GM12878 (cell line): ENCODE measurements at regions not wholly inside any gene's neighbourhood (a gene's known extent, or its start where the extent isn't known, plus 50 kb on each side); places are given as distances from the start of the nearest gene placed in this dataset.

Source experiments
- ATAC-seq: fragments of 200-7000 bp; cut with Tn5 transposase; 3 replicates; pipeline ENCODE4 v1.9.1; 2020; ENCODE audit warnings: mild to moderate bottlenecking, moderate library complexity
- BruUV-seq: library from RNA; stranded (reverse); fragments of 400-500 nt; replicated peaks from 2 replicates; lab custom pipeline; 2021; lab: Mats Ljungman, UMichigan
- CTCF ChIA-PET: fragments of 300-600 bp; sonication (Branson Sonifier 250); formaldehyde crosslinking; extraction: SDS; loops from one replicate; lab custom pipeline; 2021; ENCODE audit warnings: inconsistent platforms; lab: Yijun Ruan, JAX
- POLR2A ChIA-PET: fragments of 350-600 bp; formaldehyde crosslinking; extraction: SDS; loops from one replicate; lab custom pipeline; 2021; ENCODE audit warnings: inconsistent platforms; lab: Charles Lee
- RAD21 ChIA-PET: fragments of 300-600 bp; sonication (Branson Sonifier 250); formaldehyde crosslinking; loops from one replicate; lab custom pipeline; 2023; ENCODE audit warnings: antibody characterized with exemption; ENCODE audit not compliant: unreplicated experiment; lab: Charles Lee
- SMC1A ChIA-PET: fragments of 300-600 bp; sonication (Branson Sonifier 250); formaldehyde crosslinking; loops from one replicate; lab custom pipeline; 2023; ENCODE audit not compliant: unreplicated experiment, uncharacterized antibody; lab: Charles Lee
- DNase-seq: peaks from one replicate; pipeline ENCODE4 v3.0.0-alpha.2; 2011; ENCODE audit warnings: low read depth, low spot score
- FAIRE-seq: peaks from 3 replicates; lab custom pipeline; 2011; peaks lifted over from hg19 to GRCh38; lab: Jason Lieb, UNC
- H2AFZ ChIP-seq: 2 replicates; pipeline ENCODE4 v1.6.0; 2011; ENCODE audit warnings: low read depth, low read length, control low read depth; ENCODE audit not compliant: control insufficient read depth
- H3K27ac ChIP-seq: 2 replicates; pipeline ENCODE4 v1.5.1; 2011; ENCODE audit warnings: control low read depth; ENCODE audit not compliant: control insufficient read depth, insufficient read depth
- H3K27me3 ChIP-seq, 2 experiments: replicated peaks in 1 of 2; 2 replicates each; pipeline versions ENCODE4 v1.6.0 to v1.6.1; 2011; ENCODE audit warnings: low read length in 1 of 2; ENCODE audit not compliant: control insufficient read depth in 2 of 2, insufficient read depth in 2 of 2
- H3K36me3 ChIP-seq, 2 experiments: 2 replicates each; pipeline ENCODE4 v1.5.1; 2011; ENCODE audit warnings: low read length in 1 of 2; ENCODE audit not compliant: control insufficient read depth in 2 of 2, insufficient read depth in 2 of 2
- H3K4me1 ChIP-seq: 2 replicates; pipeline ENCODE4 v1.6.1; 2011; ENCODE audit warnings: mild to moderate bottlenecking, low read length, moderate library complexity, mixed read lengths; ENCODE audit not compliant: control insufficient read depth, insufficient read depth
- H3K4me2 ChIP-seq: 2 replicates; pipeline ENCODE4 v1.6.0; 2011; ENCODE audit warnings: control low read depth; ENCODE audit not compliant: control insufficient read depth, insufficient read depth
- H3K4me3 ChIP-seq: fragments of 200-600 bp; sonication (generic); 2 replicates; pipeline ENCODE4 v1.5.1; 2016
- H3K79me2 ChIP-seq: 2 replicates; pipeline ENCODE4 v1.6.0; 2011; ENCODE audit warnings: low read length; ENCODE audit not compliant: control insufficient read depth, insufficient read depth
- H3K9ac ChIP-seq: 2 replicates; pipeline ENCODE4 v1.8.0; 2011; ENCODE audit warnings: low read length, control low read depth, mixed read lengths; ENCODE audit not compliant: control insufficient read depth, insufficient read depth
- H3K9me3 ChIP-seq: replicated peaks from 3 replicates; pipeline ENCODE4 v1.5.1; 2011; ENCODE audit warnings: mild to moderate bottlenecking, low read length; ENCODE audit not compliant: control insufficient read depth, insufficient read depth
- H4K20me1 ChIP-seq: 2 replicates; pipeline ENCODE4 v1.6.0; 2011; ENCODE audit not compliant: control insufficient read depth, insufficient read depth
- SIX5 ChIP-seq: IDR thresholded peaks from 2 replicates; pipeline ENCODE4 v1.6.1; 2011; ENCODE audit warnings: mild to moderate bottlenecking, low read depth, low read length, moderate library complexity; ENCODE audit not compliant: severe bottlenecking
- whole genome bisulfite sequencing: methylation state at CpG from one replicate; pipeline ENCODE4 v1.1.6; 2016; ENCODE audit warnings: low lambda C conversion rate; ENCODE audit not compliant: insufficient replicate concordance, insufficient coverage; ENCODE audit errors: missing lambda C conversion rate; 5-methylcytosine and 5-hydroxymethylcytosine counted together
- in situ Hi-C: fragments of 300-500 bp; cut with MboI; formaldehyde crosslinking; loops from 9 replicates; pipeline ENCODE4 v1.14.3; 2018; ENCODE audit warnings: mixed read lengths
- intact Hi-C: fragments of 100-400 bp; cut with micrococcal nuclease; formaldehyde crosslinking; loops from one replicate; pipeline ENCODE4 v1.14.2; 2022; ENCODE audit not compliant: unreplicated experiment
- TF ChIP-seq, protein P1 (sequence below): fragments of 450-650 bp; IDR thresholded peaks from 2 replicates; pipeline ENCODE4 v1.6.1; 2017; ENCODE audit warnings: mild to moderate bottlenecking
- TF ChIP-seq, protein P2 (sequence below): fragments of 450-650 bp; IDR thresholded peaks from 2 replicates; pipeline ENCODE4 v1.6.1; 2018; ENCODE audit warnings: mild to moderate bottlenecking, low read depth, moderate library complexity; ENCODE audit not compliant: partially characterized antibody
- TF ChIP-seq, protein P3 (sequence below): fragments of 450-650 bp; conservative IDR thresholded peaks from 2 replicates; pipeline ENCODE4 v1.6.1; 2017; ENCODE audit warnings: mild to moderate bottlenecking, moderate library complexity

DNA sequence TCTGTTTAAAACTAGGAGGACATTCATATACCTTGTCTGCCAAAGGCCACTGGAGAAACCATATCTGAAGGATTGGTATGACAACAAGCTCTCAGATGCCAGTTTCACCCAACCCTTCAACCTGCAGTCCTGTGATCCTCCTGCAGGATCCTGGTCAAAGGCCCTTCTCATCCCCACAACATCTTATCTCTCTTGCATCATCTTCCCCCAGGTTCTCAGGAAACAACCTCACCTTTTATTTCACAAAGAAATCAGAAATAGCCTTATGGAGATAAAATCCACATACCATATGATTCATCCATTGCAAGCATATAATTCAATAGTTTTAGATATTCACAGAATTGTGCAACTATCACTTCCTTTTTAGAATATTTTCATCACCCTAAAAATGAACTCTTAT, 104.0 kb upstream of the DSCAM start (continued):
- TF ChIP-seq, protein P1, sequence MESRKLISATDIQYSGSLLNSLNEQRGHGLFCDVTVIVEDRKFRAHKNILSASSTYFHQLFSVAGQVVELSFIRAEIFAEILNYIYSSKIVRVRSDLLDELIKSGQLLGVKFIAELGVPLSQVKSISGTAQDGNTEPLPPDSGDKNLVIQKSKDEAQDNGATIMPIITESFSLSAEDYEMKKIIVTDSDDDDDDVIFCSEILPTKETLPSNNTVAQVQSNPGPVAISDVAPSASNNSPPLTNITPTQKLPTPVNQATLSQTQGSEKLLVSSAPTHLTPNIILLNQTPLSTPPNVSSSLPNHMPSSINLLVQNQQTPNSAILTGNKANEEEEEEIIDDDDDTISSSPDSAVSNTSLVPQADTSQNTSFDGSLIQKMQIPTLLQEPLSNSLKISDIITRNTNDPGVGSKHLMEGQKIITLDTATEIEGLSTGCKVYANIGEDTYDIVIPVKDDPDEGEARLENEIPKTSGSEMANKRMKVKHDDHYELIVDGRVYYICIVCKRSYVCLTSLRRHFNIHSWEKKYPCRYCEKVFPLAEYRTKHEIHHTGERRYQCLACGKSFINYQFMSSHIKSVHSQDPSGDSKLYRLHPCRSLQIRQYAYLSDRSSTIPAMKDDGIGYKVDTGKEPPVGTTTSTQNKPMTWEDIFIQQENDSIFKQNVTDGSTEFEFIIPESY = no peak
- TF ChIP-seq, protein P2, sequence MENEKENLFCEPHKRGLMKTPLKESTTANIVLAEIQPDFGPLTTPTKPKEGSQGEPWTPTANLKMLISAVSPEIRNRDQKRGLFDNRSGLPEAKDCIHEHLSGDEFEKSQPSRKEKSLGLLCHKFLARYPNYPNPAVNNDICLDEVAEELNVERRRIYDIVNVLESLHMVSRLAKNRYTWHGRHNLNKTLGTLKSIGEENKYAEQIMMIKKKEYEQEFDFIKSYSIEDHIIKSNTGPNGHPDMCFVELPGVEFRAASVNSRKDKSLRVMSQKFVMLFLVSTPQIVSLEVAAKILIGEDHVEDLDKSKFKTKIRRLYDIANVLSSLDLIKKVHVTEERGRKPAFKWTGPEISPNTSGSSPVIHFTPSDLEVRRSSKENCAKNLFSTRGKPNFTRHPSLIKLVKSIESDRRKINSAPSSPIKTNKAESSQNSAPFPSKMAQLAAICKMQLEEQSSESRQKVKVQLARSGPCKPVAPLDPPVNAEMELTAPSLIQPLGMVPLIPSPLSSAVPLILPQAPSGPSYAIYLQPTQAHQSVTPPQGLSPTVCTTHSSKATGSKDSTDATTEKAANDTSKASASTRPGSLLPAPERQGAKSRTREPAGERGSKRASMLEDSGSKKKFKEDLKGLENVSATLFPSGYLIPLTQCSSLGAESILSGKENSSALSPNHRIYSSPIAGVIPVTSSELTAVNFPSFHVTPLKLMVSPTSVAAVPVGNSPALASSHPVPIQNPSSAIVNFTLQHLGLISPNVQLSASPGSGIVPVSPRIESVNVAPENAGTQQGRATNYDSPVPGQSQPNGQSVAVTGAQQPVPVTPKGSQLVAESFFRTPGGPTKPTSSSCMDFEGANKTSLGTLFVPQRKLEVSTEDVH = no peak

DNA sequence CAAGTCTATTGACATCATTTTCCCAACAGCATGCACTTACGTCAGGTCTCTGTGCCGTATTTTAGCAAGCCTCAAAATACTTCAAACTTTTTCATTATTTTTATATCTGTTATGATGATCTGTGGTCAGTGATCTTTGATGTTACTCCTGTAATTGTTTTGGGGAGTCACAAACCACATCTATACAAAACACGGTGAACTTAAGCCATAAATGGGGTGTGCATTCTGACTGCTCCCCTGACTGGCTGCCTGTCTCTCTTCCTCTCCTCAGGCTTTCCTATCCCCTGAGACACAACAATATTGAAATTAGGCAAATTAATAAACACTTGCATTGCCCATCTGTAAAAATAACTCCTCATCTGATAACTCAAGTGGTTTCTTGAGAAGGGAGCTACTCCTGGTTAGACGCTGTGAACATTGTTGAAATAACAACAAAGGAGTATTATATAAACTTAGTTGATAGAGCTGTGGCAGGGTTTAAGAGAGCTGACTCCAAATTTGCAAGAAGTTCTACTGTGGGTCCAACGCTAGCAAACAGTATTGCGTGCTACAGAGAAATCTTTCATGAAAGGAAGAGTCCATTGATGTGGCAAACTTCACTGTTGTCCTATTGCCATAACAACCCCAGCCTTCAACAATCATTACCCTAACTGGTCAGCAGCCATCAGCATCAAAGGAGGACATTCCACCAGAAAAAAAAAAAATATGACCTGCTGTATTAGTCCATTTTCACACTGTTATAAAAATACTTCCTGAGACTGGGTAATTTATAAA, 105.8 kb upstream of the DSCAM start:
- ChIA-PET CTCF (no interaction called here), RAD21 (no interaction called here), POLR2A (no interaction called here), SMC1A (interaction anchor here (0.7 kb wide), 1 partner anchor 894 kb away, joined by 3 read pairs; no protein-coding TSS in a partner anchor)
- Histone ChIP-seq H3K4me2 (no peak overlapping the region), H3K36me3 (no peaks in the 10 kb centered on the region), H3K9ac (no peak overlapping the region), H3K27me3 (no peaks in the 10 kb centered on the region), H3K9me3 (no peaks in the 10 kb centered on the region; the same call in 2 of the 3 replicates), H2AFZ (no peak overlapping the region), H3K4me3 (no peak overlapping the region), H3K79me2 (no peaks in the 10 kb centered on the region), H3K27ac (no peak overlapping the region), H3K4me1 (no peaks in the 10 kb centered on the region), H4K20me1 (no peaks in the 10 kb centered on the region)
- FAIRE-seq (no peak), DNase-seq (no peak), ATAC-seq (no peak)
- intact Hi-C loops (no loop called here), in situ Hi-C loops (no loop called here)
- WGBS = 25% methylated on average over 6 of the region's 6 CpGs
- BruUV-seq = no TSS peak
- TF ChIP-seq, protein P3, sequence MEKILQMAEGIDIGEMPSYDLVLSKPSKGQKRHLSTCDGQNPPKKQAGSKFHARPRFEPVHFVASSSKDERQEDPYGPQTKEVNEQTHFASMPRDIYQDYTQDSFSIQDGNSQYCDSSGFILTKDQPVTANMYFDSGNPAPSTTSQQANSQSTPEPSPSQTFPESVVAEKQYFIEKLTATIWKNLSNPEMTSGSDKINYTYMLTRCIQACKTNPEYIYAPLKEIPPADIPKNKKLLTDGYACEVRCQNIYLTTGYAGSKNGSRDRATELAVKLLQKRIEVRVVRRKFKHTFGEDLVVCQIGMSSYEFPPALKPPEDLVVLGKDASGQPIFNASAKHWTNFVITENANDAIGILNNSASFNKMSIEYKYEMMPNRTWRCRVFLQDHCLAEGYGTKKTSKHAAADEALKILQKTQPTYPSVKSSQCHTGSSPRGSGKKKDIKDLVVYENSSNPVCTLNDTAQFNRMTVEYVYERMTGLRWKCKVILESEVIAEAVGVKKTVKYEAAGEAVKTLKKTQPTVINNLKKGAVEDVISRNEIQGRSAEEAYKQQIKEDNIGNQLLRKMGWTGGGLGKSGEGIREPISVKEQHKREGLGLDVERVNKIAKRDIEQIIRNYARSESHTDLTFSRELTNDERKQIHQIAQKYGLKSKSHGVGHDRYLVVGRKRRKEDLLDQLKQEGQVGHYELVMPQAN = no peak
- TF ChIP-seq SIX5 = no peak
